ENCODE measurements at regions not wholly inside any gene's neighbourhood (a gene's known extent, or its start where the extent isn't known, plus 50 kb on each side); places are given as distances from the start of the nearest gene placed in this dataset.

- no peak for DNase-seq
- WGBS, 2 donors (ENCODE audit: low coverage in 1 of 2) = 67 to 75% methylated on average over 1 of the region's 1 CpG
- in situ Hi-C loops (cut with MboI; ENCODE audit: low pct_ligation_motif_present in 1 of 4, low pct_unique_long_range_greater_than_20kb in 1 of 4, low sequenced_read_pairs in 3 of 4) (no loop called here), intact Hi-C loops (cut with DNase I; ENCODE audit: low total_unique reads) (no loop called here)
- H3K27ac ChIP-seq = no peak overlapping the region
- H3K9me3 ChIP-seq = no peaks in the 10 kb centered on the region
- H3K36me3 ChIP-seq = no peaks in the 10 kb centered on the region
- H3K27me3 ChIP-seq = no peaks in the 10 kb centered on the region
- no peaks in the 10 kb centered on the region for H3K4me1 ChIP-seq
- no peak overlapping the region for H3K4me3 ChIP-seq
- TF ChIP-seq EP300 (IDR thresholded peaks at IDR 0.05; ENCODE audit: low read depth) (no peak), CTCF (IDR thresholded peaks at IDR 0.05) (no peak), POLR2A (IDR thresholded peaks at IDR 0.05) (no peak), POLR2AphosphoS5 (IDR thresholded peaks at IDR 0.05) (no peak)
Measured at GRCh38 chr10:33040436-33040835, 82.4 kb upstream of the ITGB1 start.

- in situ Hi-C loops (cut with MboI; ENCODE audit: low pct_ligation_motif_present in 1 of 4, low pct_unique_long_range_greater_than_20kb in 1 of 4, low sequenced_read_pairs in 3 of 4) = no loop called here
- no peak for DNase-seq
- no peak overlapping the region for H3K27ac ChIP-seq
- no peak overlapping the region for H3K4me3 ChIP-seq
- no peaks in the 10 kb centered on the region for H3K36me3 ChIP-seq
- intact Hi-C loops (cut with DNase I; ENCODE audit: low total_unique reads) = no loop called here
- H3K4me1 ChIP-seq = no peaks in the 10 kb centered on the region
- no peak for TF ChIP-seq EP300 (IDR thresholded peaks at IDR 0.05; ENCODE audit: low read depth)
- no peak for TF ChIP-seq POLR2AphosphoS5 (IDR thresholded peaks at IDR 0.05)
- no peak for TF ChIP-seq POLR2A (IDR thresholded peaks at IDR 0.05)
- TF ChIP-seq CTCF (IDR thresholded peaks at IDR 0.05) = no peak
- 75 to 89% methylated on average over 1 of the region's 1 CpG for WGBS, 2 donors (ENCODE audit: low coverage in 1 of 2)
- no peaks in the 10 kb centered on the region for H3K27me3 ChIP-seq
- no peaks in the 10 kb centered on the region for H3K9me3 ChIP-seq
Measured at GRCh38 chr10:33039181-33039580, 81.2 kb upstream of the ITGB1 start.

GRCh38 chr10:33038672-33039071, 80.6 kb upstream of the ITGB1 start:
- no peak overlapping the region for H3K27ac ChIP-seq
- no peak for DNase-seq
- no peak overlapping the region for H3K4me3 ChIP-seq
- intact Hi-C loops (cut with DNase I; ENCODE audit: low total_unique reads) = no loop called here
- no peaks in the 10 kb centered on the region for H3K36me3 ChIP-seq
- no peaks in the 10 kb centered on the region for H3K27me3 ChIP-seq
- no peaks in the 10 kb centered on the region for H3K9me3 ChIP-seq
- no peaks in the 10 kb centered on the region for H3K4me1 ChIP-seq
- WGBS, 2 donors (ENCODE audit: low coverage in 1 of 2) = 81 to 97% methylated on average over 4 to 7 of the region's 7 CpGs
- TF ChIP-seq CTCF (IDR thresholded peaks at IDR 0.05) (no peak), EP300 (IDR thresholded peaks at IDR 0.05; ENCODE audit: low read depth) (no peak), POLR2A (IDR thresholded peaks at IDR 0.05) (no peak)
- in situ Hi-C loops (cut with MboI; ENCODE audit: low pct_ligation_motif_present in 1 of 4, low pct_unique_long_range_greater_than_20kb in 1 of 4, low sequenced_read_pairs in 3 of 4) = no loop called here

GRCh38 chr10:33037726-33038125, 79.7 kb upstream of the ITGB1 start:
- TF ChIP-seq CTCF (IDR thresholded peaks at IDR 0.05) = no peak
- no peak for TF ChIP-seq EP300 (IDR thresholded peaks at IDR 0.05; ENCODE audit: low read depth)
- no peak for TF ChIP-seq POLR2A (IDR thresholded peaks at IDR 0.05)
- no peak for TF ChIP-seq POLR2AphosphoS5 (IDR thresholded peaks at IDR 0.05)

More at GRCh38 chr10:33037726-33038125, 79.7 kb upstream of the ITGB1 start:
- intact Hi-C loops (cut with DNase I; ENCODE audit: low total_unique reads) (no loop called here), in situ Hi-C loops (cut with MboI; ENCODE audit: low pct_ligation_motif_present in 1 of 4, low pct_unique_long_range_greater_than_20kb in 1 of 4, low sequenced_read_pairs in 3 of 4) (no loop called here)
- H3K4me3 ChIP-seq = no peak overlapping the region
- H3K27me3 ChIP-seq = no peaks in the 10 kb centered on the region
- no peaks in the 10 kb centered on the region for H3K4me1 ChIP-seq
- DNase-seq = no peak
- no peaks in the 10 kb centered on the region for H3K9me3 ChIP-seq
- WGBS, 2 donors (ENCODE audit: low coverage in 1 of 2) = 92% methylated on average over 7 of the region's 8 CpGs; no CpG with 5 or more reads in 1 of the 2 donors
- no peaks in the 10 kb centered on the region for H3K36me3 ChIP-seq
- no peak overlapping the region for H3K27ac ChIP-seq
